ENCODE measurements at regions not wholly inside any gene's neighbourhood (a gene's known extent, or its start where the extent isn't known, plus 50 kb on each side); places are given as distances from the start of the nearest gene placed in this dataset.
"Not testable (repeated sequence)": the region's sequence is repeated elsewhere in the genome, so short reads cannot be mapped to it uniquely, and the experiment has no call there.

- DNase-seq = no peak
Observed at GRCh38 chr5:130955041-130955440, 210.0 kb downstream of the HINT1 start.

- no peak for DNase-seq
Observed at GRCh38 chr5:130954336-130954735, 210.7 kb downstream of the HINT1 start.

- no peak for DNase-seq
Observed at GRCh38 chr5:130939059-130939458, 226.0 kb downstream of the HINT1 start.

- no peak for DNase-seq
Observed at GRCh38 chr5:130937046-130937445, 228.0 kb downstream of the HINT1 start.

- no peak for DNase-seq
Observed at GRCh38 chr5:130923543-130924124, 241.4 kb downstream of the HINT1 start.

GRCh38 chr5:130912088-130912487 lies 253.0 kb downstream of the HINT1 start:
- DNase-seq = no peak

GRCh38 chr5:130908186-130908585 lies 256.9 kb downstream of the HINT1 start:
- DNase-seq = no peak

GRCh38 chr5:130897537-130898195 lies 267.4 kb downstream of the HINT1 start:
- DNase-seq = not testable (repeated sequence)

GRCh38 chr5:130897181-130897536 lies 267.9 kb downstream of the HINT1 start:
- DNase-seq = not testable (repeated sequence)

- DNase-seq = no peak
Observed at GRCh38 chr5:130896636-130897035, 268.4 kb downstream of the HINT1 start.

GRCh38 chr5:130893006-130893405 lies 272.1 kb downstream of the HINT1 start:
- no peak for DNase-seq

GRCh38 chr5:130890610-130891009 lies 274.4 kb downstream of the HINT1 start:
- no peak for DNase-seq

GRCh38 chr5:130885691-130886090 lies 279.4 kb downstream of the HINT1 start:
- DNase-seq = no peak

GRCh38 chr5:130885027-130885426 lies 280.0 kb downstream of the HINT1 start:
- DNase-seq = no peak

GRCh38 chr5:130884023-130884422 lies 281.0 kb downstream of the HINT1 start:
- no peak for DNase-seq

GRCh38 chr5:130875656-130876055 lies 289.4 kb downstream of the HINT1 start:
- no peak for DNase-seq

GRCh38 chr5:130874861-130875417 lies 290.1 kb downstream of the HINT1 start:
- DNase-seq = no peak

GRCh38 chr5:130871346-130872086 lies 293.5 kb downstream of the HINT1 start:
- DNase-seq = peak; percentile 49

GRCh38 chr5:130870691-130871090 lies 294.4 kb downstream of the HINT1 start:
- no peak for DNase-seq

- peak; percentile 48 for DNase-seq
Observed at GRCh38 chr5:130868186-130868840, 296.7 kb downstream of the HINT1 start.

- no peak for DNase-seq
Observed at GRCh38 chr5:130845049-130845765, 319.8 kb downstream of the HINT1 start.
